Trophoblast cell (in vitro differentiated cells and primary cell): ENCODE measurements at regions not wholly inside any gene's neighbourhood (a gene's known extent, or its start where the extent isn't known, plus 50 kb on each side); places are given as distances from the start of the nearest gene placed in this dataset.
"Not testable (repeated sequence)": the region's sequence is repeated elsewhere in the genome, so short reads cannot be mapped to it uniquely, and the experiment has no call there.

Experiments
- DNase-seq, 2 donors: peaks; one replicate each; pipeline ENCODE4 v3.0.0-alpha.2; 2016
- H2AFZ ChIP-seq: 2 replicates; pipeline ENCODE4 v1.6.1; 2013; ENCODE audit warnings: low read length, moderate library complexity, mild to moderate bottlenecking; ENCODE audit not compliant: insufficient read depth, poor library complexity
- H2AK5ac ChIP-seq: 2 replicates; pipeline ENCODE4 v1.6.1; 2013; ENCODE audit warnings: mild to moderate bottlenecking, low read length
- H2BK120ac ChIP-seq: 2 replicates; pipeline ENCODE4 v1.6.1; 2013; ENCODE audit warnings: low read length, mild to moderate bottlenecking, moderate library complexity; ENCODE audit not compliant: insufficient read depth, poor library complexity
- H2BK12ac ChIP-seq: 2 replicates; pipeline ENCODE4 v1.6.1; 2013; ENCODE audit warnings: mild to moderate bottlenecking, low read length, moderate library complexity
- H2BK5ac ChIP-seq: 2 replicates; pipeline ENCODE4 v1.6.1; 2013; ENCODE audit warnings: low read length, low read depth, moderate library complexity, mild to moderate bottlenecking; ENCODE audit not compliant: poor library complexity
- H3K14ac ChIP-seq: 2 replicates; pipeline ENCODE4 v1.6.1; 2013; ENCODE audit warnings: mild to moderate bottlenecking, low read length
- H3K18ac ChIP-seq: 2 replicates; pipeline ENCODE4 v1.6.1; 2013; ENCODE audit warnings: mild to moderate bottlenecking, low read length
- H3K23ac ChIP-seq: 2 replicates; pipeline ENCODE4 v1.6.1; 2013; ENCODE audit warnings: low read length
- H3K27ac ChIP-seq: 2 replicates; pipeline ENCODE4 v1.5.1; 2013; ENCODE audit warnings: low read depth, mild to moderate bottlenecking, inconsistent platforms, low read length, moderate library complexity
- H3K27me3 ChIP-seq: 2 replicates; pipeline ENCODE4 v1.6.1; 2013; ENCODE audit warnings: inconsistent platforms, mild to moderate bottlenecking, low read length, moderate library complexity; ENCODE audit not compliant: insufficient read depth
- H3K36me3 ChIP-seq, 2 experiments: 1 replicate in 1 of 2; 2 replicates in 1 of 2; pipeline ENCODE4 v1.6.1; 2013; ENCODE audit warnings: low read length in 2 of 2, mild to moderate bottlenecking in 2 of 2, moderate library complexity in 1 of 2; ENCODE audit not compliant: insufficient read depth in 2 of 2, control insufficient read depth in 1 of 2
- H3K4ac ChIP-seq: 2 replicates; pipeline ENCODE4 v1.6.1; 2013; ENCODE audit warnings: low read depth, mild to moderate bottlenecking, low read length, moderate library complexity
- H3K4me1 ChIP-seq, 2 experiments: 1 replicate in 1 of 2; 2 replicates in 1 of 2; pipeline ENCODE4 v1.6.1; 2013; ENCODE audit warnings: low read length in 2 of 2, mild to moderate bottlenecking in 2 of 2, moderate library complexity in 1 of 2; ENCODE audit not compliant: insufficient read depth in 2 of 2, control insufficient read depth in 1 of 2
- H3K4me2 ChIP-seq: 2 replicates; pipeline ENCODE4 v1.6.1; 2013; ENCODE audit warnings: inconsistent platforms, mild to moderate bottlenecking, low read length, moderate library complexity
- H3K4me3 ChIP-seq: 2 replicates; pipeline ENCODE4 v1.5.1; 2013; ENCODE audit warnings: mild to moderate bottlenecking, low read depth, low read length, inconsistent platforms
- H3K79me1 ChIP-seq: one replicate; pipeline ENCODE4 v1.6.1; 2013; ENCODE audit warnings: low read length
- H3K79me2 ChIP-seq: 2 replicates; pipeline ENCODE4 v1.6.1; 2013; ENCODE audit warnings: low read length, mild to moderate bottlenecking; ENCODE audit not compliant: control insufficient read depth, insufficient read depth, poor library complexity
- H3K9ac ChIP-seq: 2 replicates; pipeline ENCODE4 v1.6.1; 2013; ENCODE audit warnings: mild to moderate bottlenecking, low read length
- H3K9me3 ChIP-seq: 2 replicates; pipeline ENCODE4 v1.6.1; 2013; ENCODE audit warnings: low read depth, mild to moderate bottlenecking, control low read depth, inconsistent platforms, low read length; ENCODE audit not compliant: insufficient read depth
- H4K12ac ChIP-seq: 2 replicates; pipeline ENCODE4 v1.6.1; 2013; ENCODE audit warnings: low read depth, mild to moderate bottlenecking, low read length, moderate library complexity
- H4K8ac ChIP-seq: 2 replicates; pipeline ENCODE4 v1.6.1; 2013; ENCODE audit warnings: low read depth, mild to moderate bottlenecking, low read length, moderate library complexity
- H4K91ac ChIP-seq: one replicate; pipeline ENCODE4 v1.6.1; 2013; ENCODE audit warnings: low read depth, mild to moderate bottlenecking, low read length, moderate library complexity
- WGBS: extraction: QIAGEN DNeasy Blood & Tissue Kit; methylation state at CpG from one replicate; pipeline ENCODE4 v1.1.7; 2013; ENCODE audit warnings: missing lambda C conversion rate; ENCODE audit not compliant: insufficient read length, insufficient coverage; ENCODE audit errors: extremely low coverage; 5-methylcytosine and 5-hydroxymethylcytosine counted together

DNA sequence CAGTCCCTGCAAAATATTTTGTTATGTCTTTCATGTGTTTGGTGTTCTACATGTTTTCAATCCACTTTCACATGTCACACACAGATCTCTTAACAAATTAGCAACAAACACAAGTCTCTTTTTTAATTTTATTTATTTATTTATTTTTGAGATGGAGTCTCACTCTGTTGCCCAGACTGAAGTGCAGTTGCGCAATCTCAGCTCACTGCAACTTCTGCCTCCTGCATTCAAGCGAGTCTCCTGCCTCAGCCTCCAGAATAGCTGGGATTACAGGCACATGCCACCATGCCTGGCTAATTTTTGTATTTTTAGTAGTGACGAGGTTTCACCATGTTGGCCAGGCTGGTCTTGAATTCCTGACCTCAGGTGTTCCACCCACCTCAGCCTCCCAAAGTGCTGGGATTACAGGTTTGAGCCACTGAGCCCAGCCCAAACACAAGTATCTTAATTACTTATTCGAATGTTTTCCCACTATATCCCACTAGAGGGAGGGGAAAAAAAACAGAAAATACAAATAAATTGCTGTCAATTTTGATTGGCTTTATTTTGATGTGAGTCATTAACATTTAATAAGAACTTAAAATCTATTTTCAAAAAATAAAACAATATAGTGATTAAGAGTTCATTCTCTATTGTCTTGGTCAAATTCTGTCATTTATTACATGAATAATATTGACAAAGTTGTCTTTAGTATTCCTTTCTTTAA, 1641.0 kb upstream of the CELF4 start:
- not testable (repeated sequence) for H3K9me3 ChIP-seq, H2BK5ac ChIP-seq, H3K79me1 ChIP-seq, H3K4me2 ChIP-seq, H4K12ac ChIP-seq, H3K27ac ChIP-seq, H3K4me1 ChIP-seq, H2BK120ac ChIP-seq, H3K27me3 ChIP-seq, H3K9ac ChIP-seq, H4K8ac ChIP-seq, H3K4ac ChIP-seq, H4K91ac ChIP-seq, H2BK12ac ChIP-seq, H3K36me3 ChIP-seq, H3K79me2 ChIP-seq, H2AFZ ChIP-seq, H3K18ac ChIP-seq, H3K4me3 ChIP-seq, H3K23ac ChIP-seq, H2AK5ac ChIP-seq, H3K14ac ChIP-seq
- WGBS = no CpG with 5 or more reads among the region's 4 CpGs
- DNase-seq = peak in 1 of 2 donors; percentile 49

GRCh38 chr18:39205565-39206195, 1640.1 kb upstream of the CELF4 start:
- Histone ChIP-seq H3K79me1 (no peaks in the 10 kb centered on the region), H3K9me3 (no peaks in the 10 kb centered on the region), H2BK120ac (no peak overlapping the region), H2BK5ac (no peak overlapping the region), H4K8ac (no peak overlapping the region), H3K4ac (no peak overlapping the region), H4K91ac (no peak overlapping the region), H2AFZ (no peak overlapping the region), H3K18ac (no peak overlapping the region), H3K23ac (no peak overlapping the region), H3K27ac (no peak overlapping the region), H3K4me3 (no peak overlapping the region), H3K27me3 (no peaks in the 10 kb centered on the region), H2BK12ac (no peak overlapping the region), H3K4me1 (no peaks in the 10 kb centered on the region), H3K4me2 (no peak overlapping the region), H3K79me2 (no peaks in the 10 kb centered on the region), H2AK5ac (no peak overlapping the region), H3K14ac (no peak overlapping the region), H3K36me3 (no peaks in the 10 kb centered on the region), H3K9ac (no peak overlapping the region), H4K12ac (no peak overlapping the region)
- WGBS = no CpG with 5 or more reads among the region's 6 CpGs
- peak in 1 of 2 donors; percentile 4 for DNase-seq

DNA sequence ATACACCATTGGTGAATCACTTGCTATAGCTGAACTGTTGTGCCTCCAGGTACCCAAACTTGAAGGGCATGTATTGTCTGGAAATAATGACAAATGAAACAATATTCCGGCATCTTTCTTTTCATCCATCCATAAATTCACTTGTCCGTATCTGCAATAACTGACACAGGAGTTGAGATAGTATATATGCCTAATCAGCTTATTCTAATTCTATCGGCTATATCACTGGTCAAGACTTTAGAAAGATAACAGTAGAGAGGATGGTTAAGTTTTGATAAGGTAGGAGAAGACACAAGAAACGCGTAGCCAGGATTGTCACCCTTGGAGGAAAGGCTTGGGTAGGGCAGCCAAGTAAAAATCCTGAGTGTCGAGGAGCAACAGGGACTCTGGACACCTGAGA, 1634.6 kb upstream of the CELF4 start:
- H3K27ac ChIP-seq = no peak overlapping the region
- H3K18ac ChIP-seq = no peak overlapping the region
- H3K4me1 ChIP-seq = no peaks in the 10 kb centered on the region
- no peaks in the 10 kb centered on the region for H3K27me3 ChIP-seq
- H2BK12ac ChIP-seq = no peak overlapping the region
- no CpG with 5 or more reads among the region's 6 CpGs for WGBS
- no peaks in the 10 kb centered on the region for H3K79me2 ChIP-seq
- H3K4ac ChIP-seq = no peak overlapping the region
- H3K9ac ChIP-seq = no peak overlapping the region
- H2AFZ ChIP-seq = no peak overlapping the region
- no peak overlapping the region for H4K91ac ChIP-seq
- no peak overlapping the region for H4K12ac ChIP-seq
- H3K4me2 ChIP-seq = no peak overlapping the region
- no peak overlapping the region for H3K23ac ChIP-seq
- no peaks in the 10 kb centered on the region for H3K79me1 ChIP-seq
- H3K9me3 ChIP-seq = no peaks in the 10 kb centered on the region
- no peak overlapping the region for H3K4me3 ChIP-seq
- H2BK120ac ChIP-seq = no peak overlapping the region
- DNase-seq = no peak
- no peak overlapping the region for H2BK5ac ChIP-seq
- no peak overlapping the region for H2AK5ac ChIP-seq
- no peaks in the 10 kb centered on the region for H3K36me3 ChIP-seq
- no peak overlapping the region for H3K14ac ChIP-seq
- H4K8ac ChIP-seq = no peak overlapping the region

DNA sequence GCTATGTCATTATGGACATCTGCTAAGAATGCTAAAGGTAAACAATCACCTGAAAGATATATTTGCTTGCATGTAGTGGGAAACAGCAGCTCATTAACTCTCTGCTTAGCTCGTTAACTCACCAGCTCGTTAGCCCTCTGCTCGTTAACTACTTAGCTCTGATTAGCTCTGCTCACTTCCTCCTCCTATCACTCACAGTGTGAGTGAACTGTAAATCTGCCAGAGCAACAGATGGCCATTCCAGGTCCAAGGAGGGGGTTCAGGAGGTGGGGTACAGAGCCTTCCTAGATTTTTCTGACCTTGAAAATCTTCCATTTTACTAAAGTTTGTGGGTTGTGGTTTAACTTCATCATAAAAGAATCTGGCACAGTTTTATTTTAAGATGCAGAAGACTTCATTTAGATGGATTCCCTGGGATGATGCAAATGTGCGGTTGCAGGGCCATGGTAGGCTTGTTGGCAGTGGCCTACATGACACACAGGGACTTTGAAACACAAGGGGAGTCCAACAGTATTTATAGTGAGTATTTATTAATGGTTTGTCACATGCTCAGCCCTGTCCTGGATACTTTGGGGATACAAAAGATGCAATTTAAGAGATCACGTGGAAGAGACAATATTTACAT, 1633.7 kb upstream of the CELF4 start:
- Histone ChIP-seq H2BK12ac (no peak overlapping the region), H3K27ac (no peak overlapping the region), H4K8ac (no peak overlapping the region), H3K36me3 (no peaks in the 10 kb centered on the region), H2AK5ac (no peak overlapping the region), H3K18ac (no peak overlapping the region), H3K79me1 (no peaks in the 10 kb centered on the region), H3K4me3 (no peak overlapping the region), H3K4me1 (no peaks in the 10 kb centered on the region), H3K9me3 (no peaks in the 10 kb centered on the region), H3K9ac (no peak overlapping the region), H3K23ac (no peak overlapping the region), H4K91ac (no peak overlapping the region), H2AFZ (no peak overlapping the region), H3K27me3 (no peaks in the 10 kb centered on the region), H3K4ac (no peak overlapping the region), H3K79me2 (no peaks in the 10 kb centered on the region), H2BK5ac (no peak overlapping the region), H3K4me2 (no peak overlapping the region), H2BK120ac (no peak overlapping the region), H3K14ac (no peak overlapping the region), H4K12ac (no peak overlapping the region)
- no peak for DNase-seq
- no CpG with 5 or more reads among the region's 5 CpGs for WGBS
